Left forelimb (tissue), 1 donor: ENCODE measurements at regions not wholly inside any gene's neighbourhood (a gene's known extent, or its start where the extent isn't known, plus 50 kb on each side); places are given as distances from the start of the nearest gene placed in this dataset.

Source experiments
- DNase-seq: peaks from one replicate; pipeline ENCODE4 v3.0.0-alpha.2; 2018; ENCODE audit warnings: low spot score

GRCh38 chr5:114153833-114154232, 208.0 kb upstream of the KCNN2 start:
- DNase-seq = no peak

- DNase-seq = no peak
Measured at GRCh38 chr5:114166081-114166480, 195.8 kb upstream of the KCNN2 start.

- DNase-seq = no peak
Measured at GRCh38 chr5:114174131-114174530, 187.7 kb upstream of the KCNN2 start.

GRCh38 chr5:114174837-114175236, 187.0 kb upstream of the KCNN2 start:
- DNase-seq = no peak

- no peak for DNase-seq
Measured at GRCh38 chr5:114176356-114176755, 185.5 kb upstream of the KCNN2 start.

- DNase-seq = no peak
Measured at GRCh38 chr5:114179134-114179533, 182.7 kb upstream of the KCNN2 start.

- DNase-seq = no peak
Measured at GRCh38 chr5:114184006-114184405, 177.9 kb upstream of the KCNN2 start.

GRCh38 chr5:114185274-114185673, 176.6 kb upstream of the KCNN2 start:
- DNase-seq = no peak

GRCh38 chr5:114191441-114191840, 170.4 kb upstream of the KCNN2 start:
- no peak for DNase-seq

- DNase-seq = no peak
Measured at GRCh38 chr5:114192108-114192507, 169.8 kb upstream of the KCNN2 start.

- DNase-seq = no peak
Measured at GRCh38 chr5:114201332-114201731, 160.5 kb upstream of the KCNN2 start.

GRCh38 chr5:114204923-114205322, 156.9 kb upstream of the KCNN2 start:
- DNase-seq = no peak

GRCh38 chr5:114206640-114207039, 155.2 kb upstream of the KCNN2 start:
- DNase-seq = no peak

- DNase-seq = no peak
Measured at GRCh38 chr5:114207615-114208014, 154.3 kb upstream of the KCNN2 start.

GRCh38 chr5:114208120-114208519, 153.8 kb upstream of the KCNN2 start:
- no peak for DNase-seq

- DNase-seq = no peak
Measured at GRCh38 chr5:114208588-114208987, 153.3 kb upstream of the KCNN2 start.

GRCh38 chr5:114210662-114211061, 151.2 kb upstream of the KCNN2 start:
- no peak for DNase-seq

GRCh38 chr5:114221807-114222206, 140.1 kb upstream of the KCNN2 start:
- DNase-seq = no peak

GRCh38 chr5:114223866-114224265, 138.0 kb upstream of the KCNN2 start:
- no peak for DNase-seq

GRCh38 chr5:114237766-114238165, 124.1 kb upstream of the KCNN2 start:
- DNase-seq = no peak

GRCh38 chr5:114238771-114239313, 123.0 kb upstream of the KCNN2 start:
- DNase-seq = no peak

- DNase-seq = no peak
Measured at GRCh38 chr5:114243281-114243971, 118.4 kb upstream of the KCNN2 start.

GRCh38 chr5:114243972-114244317, 117.9 kb upstream of the KCNN2 start:
- DNase-seq = no peak

- DNase-seq = no peak
Measured at GRCh38 chr5:114249823-114250222, 112.0 kb upstream of the KCNN2 start.
